ENCODE measurements at regions not wholly inside any gene's neighbourhood (a gene's known extent, or its start where the extent isn't known, plus 50 kb on each side); places are given as distances from the start of the nearest gene placed in this dataset.

GRCh38 chr10:28155726-28156125, 147.1 kb downstream of the MPP7 start:
- in situ Hi-C loops (cut with HindIII; ENCODE audit: low pct_ligation_motif_present, low pct_unique_long_range_greater_than_20kb, low sequenced_read_pairs), result no loop called here
- no peak for DNase-seq

GRCh38 chr10:28151636-28152035, 151.2 kb downstream of the MPP7 start:
- DNase-seq, result no peak
- in situ Hi-C loops (cut with HindIII; ENCODE audit: low pct_ligation_motif_present, low pct_unique_long_range_greater_than_20kb, low sequenced_read_pairs), result no loop called here

GRCh38 chr10:28149746-28150145, 150.9 kb upstream of the ODAD2 start:
- in situ Hi-C loops (cut with HindIII; ENCODE audit: low pct_ligation_motif_present, low pct_unique_long_range_greater_than_20kb, low sequenced_read_pairs), result no loop called here
- DNase-seq, result no peak

- in situ Hi-C loops (cut with HindIII; ENCODE audit: low pct_ligation_motif_present, low pct_unique_long_range_greater_than_20kb, low sequenced_read_pairs), result no loop called here
- no peak for DNase-seq
These were observed 148.8 kb upstream of the ODAD2 start for GRCh38 chr10:28147706-28148105.

GRCh38 chr10:28139138-28139537, 140.3 kb upstream of the ODAD2 start:
- in situ Hi-C loops (cut with HindIII; ENCODE audit: low pct_ligation_motif_present, low pct_unique_long_range_greater_than_20kb, low sequenced_read_pairs), result no loop called here
- DNase-seq, result peak; percentile 25

GRCh38 chr10:28137907-28138880, 139.3 kb upstream of the ODAD2 start:
- in situ Hi-C loops (cut with HindIII; ENCODE audit: low pct_ligation_motif_present, low pct_unique_long_range_greater_than_20kb, low sequenced_read_pairs), result no loop called here
- DNase-seq, result no peak

- DNase-seq, result no peak
- in situ Hi-C loops (cut with HindIII; ENCODE audit: low pct_ligation_motif_present, low pct_unique_long_range_greater_than_20kb, low sequenced_read_pairs), result no loop called here
These were observed 136.4 kb upstream of the ODAD2 start for GRCh38 chr10:28135258-28135657.

GRCh38 chr10:28130267-28130666, 131.4 kb upstream of the ODAD2 start:
- peak; percentile 40 for DNase-seq

GRCh38 chr10:28127881-28128280, 129.0 kb upstream of the ODAD2 start:
- no peak for DNase-seq
- in situ Hi-C loops (cut with HindIII; ENCODE audit: low pct_ligation_motif_present, low pct_unique_long_range_greater_than_20kb, low sequenced_read_pairs), result no loop called here

More at GRCh38 chr10:28130267-28130666, 131.4 kb upstream of the ODAD2 start:
- in situ Hi-C loops (cut with HindIII; ENCODE audit: low pct_ligation_motif_present, low pct_unique_long_range_greater_than_20kb, low sequenced_read_pairs), result no loop called here

- no peak for DNase-seq
- in situ Hi-C loops (cut with HindIII; ENCODE audit: low pct_ligation_motif_present, low pct_unique_long_range_greater_than_20kb, low sequenced_read_pairs), result no loop called here
These were observed 126.8 kb upstream of the ODAD2 start for GRCh38 chr10:28125701-28126100.

- no peak for DNase-seq
- in situ Hi-C loops (cut with HindIII; ENCODE audit: low pct_ligation_motif_present, low pct_unique_long_range_greater_than_20kb, low sequenced_read_pairs), result no loop called here
These were observed 121.9 kb upstream of the ODAD2 start for GRCh38 chr10:28120795-28121194.

- DNase-seq, result no peak
- in situ Hi-C loops (cut with HindIII; ENCODE audit: low pct_ligation_motif_present, low pct_unique_long_range_greater_than_20kb, low sequenced_read_pairs), result no loop called here
These were observed 121.3 kb upstream of the ODAD2 start for GRCh38 chr10:28120043-28120749.

- in situ Hi-C loops (cut with HindIII; ENCODE audit: low pct_ligation_motif_present, low pct_unique_long_range_greater_than_20kb, low sequenced_read_pairs), result no loop called here
- peak; percentile 17 for DNase-seq
These were observed 120.2 kb upstream of the ODAD2 start for GRCh38 chr10:28118985-28119628.

GRCh38 chr10:28113202-28113601, 114.3 kb upstream of the ODAD2 start:
- no peak for DNase-seq
- in situ Hi-C loops (cut with HindIII; ENCODE audit: low pct_ligation_motif_present, low pct_unique_long_range_greater_than_20kb, low sequenced_read_pairs), result no loop called here

- in situ Hi-C loops (cut with HindIII; ENCODE audit: low pct_ligation_motif_present, low pct_unique_long_range_greater_than_20kb, low sequenced_read_pairs), result no loop called here
- DNase-seq, result no peak
These were observed 112.8 kb upstream of the ODAD2 start for GRCh38 chr10:28111712-28112111.

GRCh38 chr10:28105561-28105960, 106.7 kb upstream of the ODAD2 start:
- in situ Hi-C loops (cut with HindIII; ENCODE audit: low pct_ligation_motif_present, low pct_unique_long_range_greater_than_20kb, low sequenced_read_pairs), result no loop called here
- DNase-seq, result no peak

GRCh38 chr10:28097633-28098032, 98.8 kb upstream of the ODAD2 start:
- DNase-seq, result no peak
- in situ Hi-C loops (cut with HindIII; ENCODE audit: low pct_ligation_motif_present, low pct_unique_long_range_greater_than_20kb, low sequenced_read_pairs), result no loop called here

GRCh38 chr10:28095791-28096378, 97.0 kb upstream of the ODAD2 start:
- DNase-seq, result no peak
- in situ Hi-C loops (cut with HindIII; ENCODE audit: low pct_ligation_motif_present, low pct_unique_long_range_greater_than_20kb, low sequenced_read_pairs), result no loop called here

GRCh38 chr10:28094121-28094520, 95.2 kb upstream of the ODAD2 start:
- in situ Hi-C loops (cut with HindIII; ENCODE audit: low pct_ligation_motif_present, low pct_unique_long_range_greater_than_20kb, low sequenced_read_pairs), result no loop called here
- DNase-seq, result no peak
